GM21447 (cell line): ENCODE measurements at regions not wholly inside any gene's neighbourhood (a gene's known extent, or its start where the extent isn't known, plus 50 kb on each side); places are given as distances from the start of the nearest gene placed in this dataset.

Experiments used
- ATAC-seq: cut with Tn5 transposase; IDR thresholded peaks from one replicate; pipeline ENCODE4 v1.9.1; 2021; ENCODE audit not compliant: unreplicated experiment

GRCh38 chr9:111985315-111985714, 88.7 kb downstream of the UGCG start:
- peak; percentile 30 for ATAC-seq

GRCh38 chr9:111986035-111986556, 89.5 kb downstream of the UGCG start:
- no peak for ATAC-seq
